GM21526 (cell line): ENCODE measurements at regions not wholly inside any gene's neighbourhood (a gene's known extent, or its start where the extent isn't known, plus 50 kb on each side); places are given as distances from the start of the nearest gene placed in this dataset.
"Not testable (repeated sequence)": the region's sequence is repeated elsewhere in the genome, so short reads cannot be mapped to it uniquely, and the experiment has no call there.

Source experiments
- ATAC-seq: cut with Tn5 transposase; IDR thresholded peaks from one replicate; pipeline ENCODE4 v1.9.1; 2021; ENCODE audit warnings: moderate library complexity; ENCODE audit not compliant: unreplicated experiment, low FRiP score

GRCh38 chr5:67996596-67996995, 219.0 kb upstream of the PIK3R1 start:
- no peak for ATAC-seq

GRCh38 chr5:67992923-67993322, 222.6 kb upstream of the PIK3R1 start:
- ATAC-seq, result no peak

- no peak for ATAC-seq
These were observed 226.1 kb upstream of the PIK3R1 start for GRCh38 chr5:67989456-67989855.

GRCh38 chr5:67986761-67987160, 228.8 kb upstream of the PIK3R1 start:
- ATAC-seq, result no peak

GRCh38 chr5:67985686-67986387, 229.7 kb upstream of the PIK3R1 start:
- no peak for ATAC-seq

- ATAC-seq, result no peak
These were observed 231.0 kb upstream of the PIK3R1 start for GRCh38 chr5:67984546-67984945.

GRCh38 chr5:67983251-67984110, 232.1 kb upstream of the PIK3R1 start:
- no peak for ATAC-seq

GRCh38 chr5:67982160-67982559, 233.4 kb upstream of the PIK3R1 start:
- not testable (repeated sequence) for ATAC-seq

- ATAC-seq, result no peak
These were observed 237.4 kb upstream of the PIK3R1 start for GRCh38 chr5:67978171-67978570.

GRCh38 chr5:67976891-67977601, 238.5 kb upstream of the PIK3R1 start:
- no peak for ATAC-seq

- no peak for ATAC-seq
These were observed 239.4 kb upstream of the PIK3R1 start for GRCh38 chr5:67976181-67976580.

- ATAC-seq, result no peak
These were observed 241.1 kb upstream of the PIK3R1 start for GRCh38 chr5:67974471-67974870.

GRCh38 chr5:67974054-67974453, 241.5 kb upstream of the PIK3R1 start:
- ATAC-seq, result no peak

- ATAC-seq, result no peak
These were observed 243.4 kb upstream of the PIK3R1 start for GRCh38 chr5:67971971-67972821.

- ATAC-seq, result no peak
These were observed 244.2 kb upstream of the PIK3R1 start for GRCh38 chr5:67971223-67971830.

GRCh38 chr5:67969631-67970030, 245.9 kb upstream of the PIK3R1 start:
- ATAC-seq, result no peak

GRCh38 chr5:67969176-67969575, 246.4 kb upstream of the PIK3R1 start:
- no peak for ATAC-seq

GRCh38 chr5:67966712-67967111, 248.8 kb upstream of the PIK3R1 start:
- ATAC-seq, result no peak

- ATAC-seq, result no peak
These were observed 250.9 kb upstream of the PIK3R1 start for GRCh38 chr5:67964619-67965018.
